ENCODE measurements at regions not wholly inside any gene's neighbourhood (a gene's known extent, or its start where the extent isn't known, plus 50 kb on each side); places are given as distances from the start of the nearest gene placed in this dataset.

GRCh38 chr1:187871177-187871845 is 1042.6 kb downstream of the PLA2G4A start:
- Histone ChIP-seq H3K36me3 (ENCODE audit: control insufficient read depth in 2 of 3, insufficient read depth in 3 of 3, low read length in 3 of 3) (no peaks in the 10 kb centered on the region), H3K9ac (ENCODE audit: low read length in 3 of 3) (no peak overlapping the region), H3K9me3 (ENCODE audit: control insufficient read depth in 2 of 3, insufficient read depth in 1 of 3, low read length in 3 of 3) (no peaks in the 10 kb centered on the region), H3K4me1 (ENCODE audit: control insufficient read depth in 2 of 3, insufficient read depth in 2 of 3, low read depth in 1 of 3, low read length in 3 of 3) (no peaks in the 10 kb centered on the region), H3K27ac (ENCODE audit: low read depth in 2 of 2, low read length in 2 of 2) (no peak overlapping the region), H3K4me3 (ENCODE audit: low read length in 3 of 3) (no peak overlapping the region), H3K27me3 (ENCODE audit: control insufficient read depth, insufficient read depth, low read length) (no peaks in the 10 kb centered on the region)
- DNase-seq (no peak), FAIRE-seq (no peak)
- no peak for TF ChIP-seq CTCF (IDR thresholded peaks at IDR 0.05; ENCODE audit: borderline replicate concordance, extremely low read depth, insufficient read depth)
- intact Hi-C loops (cut with DNase I): no loop called here

- FAIRE-seq: no peak
- DNase-seq: no peak
- H3K4me1 ChIP-seq (ENCODE audit: control insufficient read depth in 2 of 3, insufficient read depth in 2 of 3, low read depth in 1 of 3, low read length in 3 of 3): no peaks in the 10 kb centered on the region
- H3K9me3 ChIP-seq (ENCODE audit: control insufficient read depth in 2 of 3, insufficient read depth in 1 of 3, low read length in 3 of 3): no peaks in the 10 kb centered on the region
- no peak overlapping the region for H3K27ac ChIP-seq (ENCODE audit: low read depth in 2 of 2, low read length in 2 of 2)
- H3K4me3 ChIP-seq (ENCODE audit: low read length in 3 of 3): no peak overlapping the region
- TF ChIP-seq CTCF (IDR thresholded peaks at IDR 0.05; ENCODE audit: borderline replicate concordance, extremely low read depth, insufficient read depth): no peak
- intact Hi-C loops (cut with DNase I): no loop called here
- no peaks in the 10 kb centered on the region for H3K36me3 ChIP-seq (ENCODE audit: control insufficient read depth in 2 of 3, insufficient read depth in 3 of 3, low read length in 3 of 3)
- H3K27me3 ChIP-seq (ENCODE audit: control insufficient read depth, insufficient read depth, low read length): no peaks in the 10 kb centered on the region
- H3K9ac ChIP-seq (ENCODE audit: low read length in 3 of 3): no peak overlapping the region
Measured at GRCh38 chr1:187872550-187872949, 1043.8 kb downstream of the PLA2G4A start.

DNA sequence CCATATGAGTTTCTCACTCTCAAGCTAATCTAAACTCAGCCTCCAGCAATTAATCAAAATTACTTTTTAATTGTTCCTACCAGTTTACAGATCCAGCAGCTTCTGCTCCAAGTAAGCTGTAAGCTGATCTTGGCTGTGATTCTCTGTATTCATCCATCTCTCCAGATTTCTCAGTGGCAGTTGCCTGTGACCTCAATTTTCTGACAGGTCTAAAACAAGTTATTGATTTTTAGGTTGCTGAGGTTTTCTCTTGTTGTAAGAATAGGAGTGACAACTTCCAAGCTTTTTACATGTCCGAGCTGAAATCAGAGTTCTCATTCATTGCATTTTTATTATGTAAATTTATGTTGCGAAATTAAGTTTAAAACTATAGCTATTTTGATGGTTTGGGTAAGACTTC is 1044.4 kb downstream of the PLA2G4A start:
- FAIRE-seq (no peak), DNase-seq (no peak)
- H3K27ac ChIP-seq (ENCODE audit: low read depth in 2 of 2, low read length in 2 of 2): no peak overlapping the region
- H3K9ac ChIP-seq (ENCODE audit: low read length in 3 of 3): no peak overlapping the region
- no peaks in the 10 kb centered on the region for H3K36me3 ChIP-seq (ENCODE audit: control insufficient read depth in 2 of 3, insufficient read depth in 3 of 3, low read length in 3 of 3)
- H3K4me3 ChIP-seq (ENCODE audit: low read length in 3 of 3): no peak overlapping the region
- no peak for TF ChIP-seq CTCF (IDR thresholded peaks at IDR 0.05; ENCODE audit: borderline replicate concordance, extremely low read depth, insufficient read depth)
- intact Hi-C loops (cut with DNase I): no loop called here
- no peaks in the 10 kb centered on the region for H3K27me3 ChIP-seq (ENCODE audit: control insufficient read depth, insufficient read depth, low read length)
- no peaks in the 10 kb centered on the region for H3K4me1 ChIP-seq (ENCODE audit: control insufficient read depth in 2 of 3, insufficient read depth in 2 of 3, low read depth in 1 of 3, low read length in 3 of 3)
- no peaks in the 10 kb centered on the region for H3K9me3 ChIP-seq (ENCODE audit: control insufficient read depth in 2 of 3, insufficient read depth in 1 of 3, low read length in 3 of 3)

GRCh38 chr1:187876775-187877174 is 1048.0 kb downstream of the PLA2G4A start:
- no peaks in the 10 kb centered on the region for H3K36me3 ChIP-seq (ENCODE audit: control insufficient read depth in 2 of 3, insufficient read depth in 3 of 3, low read length in 3 of 3)
- H3K9me3 ChIP-seq (ENCODE audit: control insufficient read depth in 2 of 3, insufficient read depth in 1 of 3, low read length in 3 of 3): no peaks in the 10 kb centered on the region
- no peak overlapping the region for H3K4me3 ChIP-seq (ENCODE audit: low read length in 3 of 3)
- FAIRE-seq: no peak
- H3K27me3 ChIP-seq (ENCODE audit: control insufficient read depth, insufficient read depth, low read length): no peaks in the 10 kb centered on the region
- TF ChIP-seq CTCF (IDR thresholded peaks at IDR 0.05; ENCODE audit: borderline replicate concordance, extremely low read depth, insufficient read depth): no peak
- no peak for DNase-seq
- no peak overlapping the region for H3K27ac ChIP-seq (ENCODE audit: low read depth in 2 of 2, low read length in 2 of 2)
- no peaks in the 10 kb centered on the region for H3K4me1 ChIP-seq (ENCODE audit: control insufficient read depth in 2 of 3, insufficient read depth in 2 of 3, low read depth in 1 of 3, low read length in 3 of 3)
- H3K9ac ChIP-seq (ENCODE audit: low read length in 3 of 3): no peak overlapping the region
- intact Hi-C loops (cut with DNase I): no loop called here
